GDM1 (cell line): ENCODE measurements at regions not wholly inside any gene's neighbourhood (a gene's known extent, or its start where the extent isn't known, plus 50 kb on each side); places are given as distances from the start of the nearest gene placed in this dataset.
"Not testable (repeated sequence)": the region's sequence is repeated elsewhere in the genome, so short reads cannot be mapped to it uniquely, and the experiment has no call there.

Source experiments
- DNase-seq: peaks from one replicate; lab custom pipeline; 2025; lab: John Stamatoyannopoulos, UW

DNA sequence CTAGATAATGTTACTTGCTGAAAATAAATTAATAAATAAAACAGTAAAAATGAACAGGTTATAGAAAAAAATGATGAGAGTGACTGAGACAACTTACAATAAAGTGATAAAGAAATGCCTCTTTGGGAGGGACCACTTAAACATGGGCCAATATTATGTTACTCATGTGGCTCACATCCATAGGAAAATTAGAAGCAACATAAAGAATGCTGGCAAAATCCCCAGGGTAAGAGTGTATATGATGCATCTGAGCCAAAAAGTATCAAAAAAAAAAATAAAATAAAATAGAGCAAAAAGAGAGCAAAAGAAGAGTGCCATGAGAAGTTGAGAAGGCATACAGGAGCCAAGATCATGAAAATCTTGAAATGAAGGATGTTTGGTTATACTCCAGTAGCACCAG lies 818.0 kb downstream of the LTN1 start:
- DNase-seq, result no peak

- DNase-seq, result no peak
These were observed 818.7 kb downstream of the LTN1 start for GRCh38 chr21:28174006-28174405.

GRCh38 chr21:28172376-28172775 lies 820.3 kb downstream of the LTN1 start:
- DNase-seq, result no peak

DNA sequence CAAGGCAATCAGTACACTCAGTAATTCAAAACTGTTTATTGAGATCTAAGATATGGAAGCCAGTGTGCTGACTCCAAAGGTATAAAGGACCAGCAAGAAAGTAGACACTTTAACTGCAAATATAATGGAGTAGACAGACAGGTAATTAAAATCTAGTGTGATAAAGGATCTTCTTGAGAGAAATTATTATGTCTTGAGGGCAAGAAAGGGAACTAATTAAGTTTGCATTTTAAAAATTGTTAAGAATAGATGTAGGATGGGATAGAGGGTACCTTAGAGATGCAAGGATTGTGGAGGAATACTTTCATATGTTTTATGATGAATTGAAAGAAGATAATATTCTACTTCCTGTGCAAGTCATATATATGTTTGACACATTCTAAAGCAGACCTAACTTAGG lies 825.3 kb downstream of the LTN1 start:
- DNase-seq, result no peak

DNA sequence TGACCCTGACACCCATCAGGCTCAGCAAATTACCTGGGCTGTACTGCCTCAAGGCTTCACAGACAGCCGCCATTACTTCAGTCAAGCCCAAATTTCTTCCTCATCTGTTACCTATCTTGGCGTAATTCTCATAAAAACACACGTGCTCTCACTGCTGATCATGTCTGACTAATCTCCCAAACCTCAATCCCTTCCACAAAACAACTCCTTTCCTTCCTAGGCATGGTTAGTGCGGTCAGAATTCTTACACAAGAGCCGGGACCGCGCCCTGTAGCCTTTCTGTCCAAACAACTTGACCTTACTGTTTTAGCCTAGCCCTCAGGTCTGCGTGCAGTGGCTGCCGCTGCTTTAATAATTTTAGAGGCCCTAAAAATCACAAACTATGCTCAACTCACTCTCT lies 828.2 kb downstream of the LTN1 start:
- not testable (repeated sequence) for DNase-seq

DNA sequence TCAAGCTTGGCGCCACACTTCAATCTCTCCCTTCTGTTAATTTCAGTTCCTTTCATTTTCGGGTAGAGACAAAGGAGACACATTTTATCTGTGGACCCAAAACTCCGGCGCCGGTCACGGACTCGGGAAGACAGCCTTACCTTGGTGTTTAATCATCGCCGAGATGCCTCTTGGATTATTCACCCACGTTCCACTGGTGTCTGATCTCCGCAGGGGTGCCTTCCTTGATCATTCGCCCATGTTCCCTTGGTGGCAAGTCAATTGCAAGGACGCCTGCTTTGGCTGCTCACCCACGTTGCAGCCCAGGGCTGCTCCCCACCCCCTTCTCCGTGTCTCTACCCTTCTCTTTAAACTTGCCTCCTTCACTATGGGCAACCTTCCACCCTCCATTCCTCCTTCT lies 830.6 kb downstream of the LTN1 start:
- DNase-seq, result not testable (repeated sequence)

DNA sequence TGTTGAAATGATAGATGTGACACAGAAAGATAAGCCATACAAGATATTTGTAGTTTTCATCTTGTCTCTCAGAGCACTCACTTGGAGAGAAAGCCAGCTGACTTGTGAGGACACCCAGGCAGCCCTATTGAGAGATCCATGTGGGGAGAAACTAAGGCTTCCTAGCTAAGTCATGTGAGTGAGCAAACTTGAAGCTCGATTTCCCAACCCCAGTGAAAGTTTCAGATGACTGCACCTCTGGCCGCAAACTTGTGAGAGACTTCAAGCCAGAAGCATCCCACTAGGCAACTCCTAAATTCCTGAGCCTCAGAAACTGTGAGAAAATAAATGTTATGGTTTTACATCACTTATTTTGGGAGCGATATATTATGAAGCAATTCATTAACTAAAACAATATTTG lies 832.3 kb downstream of the LTN1 start:
- DNase-seq, result no peak

DNA sequence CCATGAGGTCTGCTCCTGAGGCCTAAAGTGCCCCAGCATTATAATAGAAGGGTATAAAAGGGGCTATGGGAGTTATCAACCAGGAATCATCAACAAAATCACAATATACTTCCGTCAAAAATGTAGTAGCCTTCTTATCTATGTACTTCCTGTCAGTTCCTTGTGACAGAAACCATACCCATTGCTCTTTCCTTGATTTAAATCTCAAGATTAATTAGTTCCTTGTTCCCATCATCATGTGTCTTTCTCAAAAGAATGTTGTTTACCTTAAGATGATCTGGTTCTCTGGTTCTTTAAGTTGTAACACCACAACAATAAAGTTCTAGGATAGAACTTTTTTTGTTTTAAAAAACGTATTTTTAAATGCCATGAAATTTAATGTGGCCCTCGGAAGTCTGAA lies 833.3 kb downstream of the LTN1 start:
- DNase-seq, result no peak

DNA sequence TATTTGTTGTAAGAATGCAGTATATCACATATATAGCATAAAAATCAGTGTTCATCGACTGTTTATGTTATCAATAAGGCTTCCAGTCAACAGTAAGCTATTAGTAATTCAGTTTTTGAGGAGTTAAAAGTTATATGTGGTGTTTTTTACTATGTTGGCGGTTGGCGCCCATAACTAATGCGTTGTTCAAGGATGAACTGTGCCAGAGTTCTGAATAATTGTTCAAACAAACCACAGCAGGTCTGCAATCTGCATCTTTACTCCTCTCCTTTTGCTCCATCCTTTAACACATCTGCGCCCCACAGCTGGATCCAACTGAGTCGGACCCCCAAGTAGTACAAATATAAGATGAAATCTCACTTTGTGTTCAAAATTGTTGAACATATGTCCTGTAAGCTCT lies 836.1 kb downstream of the LTN1 start:
- DNase-seq, result no peak

GRCh38 chr21:28154121-28154520 lies 838.6 kb downstream of the LTN1 start:
- DNase-seq, result no peak

DNA sequence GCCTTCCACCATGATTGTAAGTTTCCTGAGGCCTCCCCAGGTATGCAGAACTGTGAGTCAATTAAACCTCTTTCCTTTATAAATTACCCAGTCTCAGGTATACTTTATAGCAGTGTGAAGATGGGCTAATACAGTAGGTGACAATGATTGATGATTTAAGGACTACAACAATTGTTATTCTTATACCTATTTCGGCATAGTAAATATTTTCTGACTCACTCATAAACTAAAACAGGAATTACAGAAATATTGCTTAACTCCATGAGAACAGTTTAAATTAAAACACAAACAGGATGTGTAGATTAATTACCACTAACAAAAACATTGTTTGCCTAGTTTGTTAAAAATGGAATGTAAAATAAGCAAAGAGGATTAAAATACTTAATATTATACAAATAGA lies 839.9 kb downstream of the LTN1 start:
- no peak for DNase-seq

- no peak for DNase-seq
These were observed 840.9 kb downstream of the LTN1 start for GRCh38 chr21:28151758-28152157.

- DNase-seq, result no peak
These were observed 841.9 kb downstream of the LTN1 start for GRCh38 chr21:28150778-28151177.

DNA sequence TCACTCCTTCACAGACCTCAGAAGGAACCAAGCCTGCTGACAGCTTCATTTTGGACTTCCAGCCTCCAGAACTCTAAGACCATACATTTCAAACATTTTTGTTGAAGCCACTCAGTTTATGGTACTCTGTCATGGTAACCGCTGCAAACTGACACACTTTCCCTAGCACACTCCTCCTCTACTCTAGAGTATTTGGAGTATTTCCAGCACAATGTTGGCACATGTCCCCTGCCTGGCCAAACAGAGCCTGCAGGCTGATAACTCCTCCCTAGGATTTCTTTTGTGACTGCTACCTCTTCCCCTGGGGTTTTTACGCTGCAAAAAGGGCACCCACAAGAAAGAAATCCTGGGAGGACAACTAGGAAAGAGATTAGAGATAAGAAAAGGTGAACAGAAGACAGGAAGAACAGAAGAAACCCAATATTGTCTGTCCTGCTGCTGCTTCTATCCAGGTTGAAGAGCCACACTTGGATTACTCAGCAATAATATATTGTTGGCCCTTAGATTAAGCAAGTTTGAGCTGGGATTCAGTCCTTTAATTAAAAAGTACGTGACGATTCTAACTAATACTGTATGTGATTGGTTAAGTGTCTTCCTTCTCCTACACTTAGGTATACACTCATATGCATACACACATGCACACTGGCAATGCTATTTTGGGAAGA lies 844.1 kb downstream of the LTN1 start:
- DNase-seq, result no peak

DNA sequence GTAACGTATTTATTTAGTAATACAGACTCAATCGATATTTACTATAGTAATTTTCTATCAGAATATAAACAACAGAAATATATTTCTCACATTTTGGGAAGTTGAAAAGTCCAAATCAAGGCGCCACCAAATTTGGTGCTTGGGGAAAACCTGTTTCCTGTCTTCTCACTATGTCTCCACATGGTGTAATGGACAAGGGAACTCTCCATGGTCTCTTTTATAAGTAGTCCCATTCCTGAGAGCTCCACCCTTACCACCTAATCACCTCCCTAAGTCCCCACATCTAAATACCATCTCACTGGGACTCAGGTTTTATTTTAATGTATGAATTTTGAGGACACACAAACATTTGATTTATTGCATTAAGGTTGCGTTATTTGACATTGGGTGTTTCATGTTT lies 848.0 kb downstream of the LTN1 start:
- no peak for DNase-seq

- DNase-seq, result no peak
These were observed 848.6 kb downstream of the LTN1 start for GRCh38 chr21:28144089-28144488.

DNA sequence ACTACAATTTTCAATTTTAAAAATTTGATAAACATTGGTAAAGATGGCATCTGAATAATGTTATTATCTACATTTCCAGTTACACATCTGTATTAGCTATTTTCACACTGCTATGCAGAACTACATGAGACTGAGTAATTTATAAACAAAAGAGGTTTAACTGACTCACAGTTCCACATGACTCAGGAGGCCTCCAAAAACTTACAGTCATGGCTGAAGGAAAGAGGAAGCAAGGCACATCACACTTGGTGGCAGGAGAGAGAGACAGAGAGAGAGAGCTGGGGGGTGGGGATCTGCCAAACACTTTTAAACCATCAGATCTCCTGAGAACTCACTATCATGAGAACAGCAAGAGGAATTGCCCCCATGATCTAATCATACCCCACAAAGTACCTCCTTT lies 850.0 kb downstream of the LTN1 start:
- DNase-seq, result peak; percentile 19

- no peak for DNase-seq
These were observed 854.4 kb downstream of the LTN1 start for GRCh38 chr21:28138272-28138671.

DNA sequence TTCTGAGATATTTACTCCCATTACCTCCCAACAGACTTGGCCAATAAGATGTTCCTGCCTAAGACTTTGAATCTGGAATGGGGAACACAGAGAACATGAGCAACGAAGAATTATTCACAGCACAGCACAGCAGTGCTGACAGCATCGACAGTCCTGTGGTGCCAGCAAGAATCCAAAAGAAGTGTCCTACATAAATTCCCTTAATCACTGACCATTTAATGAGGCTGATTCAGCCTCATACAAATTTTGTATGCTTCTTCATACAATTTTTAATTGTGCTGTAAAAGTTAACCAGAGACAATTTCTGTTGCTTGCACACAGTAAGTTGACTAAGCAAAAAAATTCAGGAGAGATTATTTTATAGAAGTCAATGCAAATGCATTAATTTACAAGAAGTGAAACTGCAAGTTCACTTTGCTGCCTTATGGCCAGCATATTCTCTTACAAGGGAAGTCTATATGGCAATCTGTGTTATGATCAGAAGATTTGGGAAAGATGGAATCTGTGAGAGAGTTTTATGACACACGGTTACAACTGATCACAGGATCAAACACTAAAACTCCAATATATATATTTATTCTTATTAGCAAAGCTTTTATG lies 855.9 kb downstream of the LTN1 start:
- DNase-seq, result no peak

- DNase-seq, result no peak
These were observed 857.0 kb downstream of the LTN1 start for GRCh38 chr21:28135646-28136045.

GRCh38 chr21:28133116-28133515 lies 859.6 kb downstream of the LTN1 start:
- DNase-seq, result no peak

DNA sequence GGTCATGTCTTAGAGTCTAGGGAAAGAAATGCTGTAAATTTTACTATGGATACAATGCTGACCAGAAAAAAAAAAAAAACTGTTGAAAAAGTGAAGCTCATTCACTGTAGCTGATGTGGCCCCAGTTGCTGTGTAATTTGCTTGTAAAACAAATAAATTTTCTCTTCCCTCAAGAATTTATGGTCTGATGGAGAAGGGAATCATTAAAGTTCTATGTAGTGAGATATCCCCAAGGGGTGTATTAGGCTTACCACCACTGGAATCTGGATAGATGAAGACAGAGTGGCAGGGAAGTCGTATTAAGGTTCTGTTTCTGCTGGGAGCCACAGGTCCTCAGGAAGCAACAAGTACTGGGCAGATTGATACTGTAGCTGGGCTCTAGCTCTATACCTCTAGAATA lies 860.0 kb downstream of the LTN1 start:
- no peak for DNase-seq

DNA sequence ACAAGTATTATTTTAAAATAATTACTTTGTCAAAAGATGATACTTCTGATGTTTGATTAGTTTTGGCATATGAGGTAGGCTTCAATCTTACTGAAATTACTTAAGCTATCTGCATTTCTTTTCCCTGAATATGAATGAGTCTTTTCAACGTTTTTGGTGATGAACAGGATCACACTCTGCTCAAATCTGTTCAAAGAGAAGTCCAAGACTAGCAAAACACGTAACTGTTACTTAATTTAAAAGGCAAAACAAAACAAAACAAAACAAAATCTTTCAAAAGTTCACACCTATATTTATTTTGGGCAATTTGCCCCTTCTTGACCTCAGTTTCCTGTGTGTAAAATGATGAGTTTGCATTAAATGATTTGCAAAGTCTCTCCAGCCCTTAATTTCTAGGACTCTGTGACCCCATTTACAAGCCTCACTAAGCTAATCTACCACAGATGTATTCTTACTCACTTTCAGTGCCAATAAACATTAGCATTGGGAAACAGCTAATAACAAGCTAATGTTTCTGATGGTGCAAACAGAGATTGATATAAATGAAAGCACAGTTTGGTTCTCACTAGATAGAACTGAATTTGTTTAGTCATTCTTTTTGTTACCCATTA lies 865.4 kb downstream of the LTN1 start:
- no peak for DNase-seq
